ENCODE measurements at regions not wholly inside any gene's neighbourhood (a gene's known extent, or its start where the extent isn't known, plus 50 kb on each side); places are given as distances from the start of the nearest gene placed in this dataset.

DNA sequence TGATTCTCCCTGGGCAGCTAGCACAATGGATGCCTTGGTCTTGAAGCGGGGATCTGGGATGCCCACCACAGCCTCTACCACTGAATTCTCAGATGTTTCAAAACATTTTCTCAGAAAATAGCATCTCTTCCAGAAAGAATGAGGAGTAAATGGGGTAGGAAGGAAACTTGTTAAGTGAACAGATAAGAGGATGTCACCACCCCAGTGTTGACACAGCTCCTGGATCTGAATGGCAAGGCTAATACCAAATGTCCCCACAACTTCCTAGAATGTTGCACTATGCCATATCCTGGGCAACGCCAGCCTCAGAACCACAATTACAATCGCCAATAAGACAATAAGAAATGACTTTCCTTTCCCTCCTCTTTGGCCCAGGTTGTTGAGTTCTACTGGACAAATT is 177.2 kb downstream of the BCL11A start:
- Histone ChIP-seq H3K4me3 (ENCODE audit: low read length) (no peak overlapping the region), H3K27ac (ENCODE audit: low read length) (no peak overlapping the region), H3K4me1 (ENCODE audit: control insufficient read depth, insufficient read depth, low read length) (no peaks in the 10 kb centered on the region), H3K27me3 (ENCODE audit: control insufficient read depth, insufficient read depth) (no peaks in the 10 kb centered on the region), H3K9me3 (ENCODE audit: control insufficient read depth, low read length) (no peaks in the 10 kb centered on the region)
- DNase-seq (no peak), ATAC-seq (no peak)
- intact Hi-C loops (cut with DNase I), result no loop called here
- 77% methylated on average over 3 of the region's 3 CpGs for WGBS

DNA sequence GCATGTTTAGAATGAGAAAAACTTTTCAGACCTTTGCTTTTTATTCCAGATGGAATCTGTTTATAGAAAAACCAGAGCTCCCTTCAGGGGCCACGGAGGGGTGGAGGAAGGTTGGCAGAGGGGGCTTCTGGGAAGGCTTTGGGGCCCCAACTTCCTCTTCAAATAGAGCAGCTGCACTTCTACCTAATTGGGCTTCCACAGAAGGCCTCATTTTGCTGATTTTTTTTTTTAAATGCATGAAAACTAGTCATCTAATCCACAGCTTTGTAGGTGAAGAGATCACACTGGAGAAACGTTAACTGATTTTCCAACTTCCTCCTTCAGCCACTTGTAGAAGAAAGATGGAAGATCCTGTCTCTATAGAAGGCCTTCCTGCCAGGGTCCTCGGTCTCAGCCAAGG is 181.8 kb downstream of the BCL11A start:
- H3K4me3 ChIP-seq (ENCODE audit: low read length), result no peak overlapping the region
- DNase-seq (no peak), ATAC-seq (no peak)
- intact Hi-C loops (cut with DNase I), result no loop called here
- no peaks in the 10 kb centered on the region for H3K9me3 ChIP-seq (ENCODE audit: control insufficient read depth, low read length)
- H3K27me3 ChIP-seq (ENCODE audit: control insufficient read depth, insufficient read depth), result no peaks in the 10 kb centered on the region
- 76% methylated on average over 3 of the region's 3 CpGs for WGBS
- no peak overlapping the region for H3K27ac ChIP-seq (ENCODE audit: low read length)
- no peaks in the 10 kb centered on the region for H3K4me1 ChIP-seq (ENCODE audit: control insufficient read depth, insufficient read depth, low read length)

DNA sequence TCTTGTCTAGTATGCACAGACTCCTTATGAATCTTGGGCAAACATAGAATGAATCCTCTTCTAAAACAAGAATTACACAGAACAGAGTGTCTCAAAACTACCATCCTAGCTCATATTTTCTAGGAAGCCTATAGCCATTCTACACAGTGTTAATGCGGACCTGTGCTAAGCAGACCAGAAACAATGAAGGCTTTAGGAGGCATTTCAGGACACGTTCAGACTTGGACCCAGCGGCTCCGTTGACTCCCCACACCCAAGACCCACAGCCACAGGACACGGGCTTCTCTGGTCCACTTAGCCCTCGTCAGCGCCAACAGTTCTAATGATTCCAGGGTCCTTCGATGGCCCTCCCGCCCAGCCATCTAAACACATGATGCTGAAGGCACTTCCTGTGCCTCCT is 182.2 kb downstream of the BCL11A start:
- Histone ChIP-seq H3K4me3 (ENCODE audit: low read length) (no peak overlapping the region), H3K27me3 (ENCODE audit: control insufficient read depth, insufficient read depth) (no peaks in the 10 kb centered on the region), H3K9me3 (ENCODE audit: control insufficient read depth, low read length) (no peaks in the 10 kb centered on the region), H3K4me1 (ENCODE audit: control insufficient read depth, insufficient read depth, low read length) (peaks cover under 1% of the 10 kb centered on the region), H3K27ac (ENCODE audit: low read length) (no peak overlapping the region)
- DNase-seq (no peak), ATAC-seq (no peak)
- intact Hi-C loops (cut with DNase I), result no loop called here
- WGBS, result 91% methylated on average over 9 of the region's 9 CpGs

DNA sequence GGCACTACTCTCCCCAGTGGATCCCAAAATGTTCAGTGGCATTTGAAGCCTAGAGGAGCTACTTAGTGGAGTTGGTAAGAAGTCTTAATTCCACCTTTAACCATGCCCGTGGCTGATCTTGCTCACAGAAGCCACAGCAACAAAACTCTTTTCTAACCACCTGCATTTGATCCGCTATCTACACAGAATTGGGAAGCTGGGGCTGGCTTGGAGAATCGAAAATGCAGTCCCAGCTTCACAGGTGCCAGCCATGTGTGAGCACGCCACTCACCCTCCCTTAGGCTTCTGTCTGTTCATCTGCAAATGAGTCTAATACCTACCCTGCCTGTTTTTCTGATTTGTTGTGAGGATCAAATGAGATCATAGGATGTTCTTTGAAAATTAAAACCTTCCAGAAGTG is 182.6 kb downstream of the BCL11A start:
- ATAC-seq (no peak), DNase-seq (no peak)
- Histone ChIP-seq H3K27ac (ENCODE audit: low read length) (no peak overlapping the region), H3K4me3 (ENCODE audit: low read length) (no peak overlapping the region), H3K9me3 (ENCODE audit: control insufficient read depth, low read length) (no peaks in the 10 kb centered on the region), H3K27me3 (ENCODE audit: control insufficient read depth, insufficient read depth) (no peaks in the 10 kb centered on the region), H3K4me1 (ENCODE audit: control insufficient read depth, insufficient read depth, low read length) (peaks cover 4% of the 10 kb centered on the region)
- WGBS, result 86% methylated on average over 4 of the region's 4 CpGs
- intact Hi-C loops (cut with DNase I), result no loop called here

DNA sequence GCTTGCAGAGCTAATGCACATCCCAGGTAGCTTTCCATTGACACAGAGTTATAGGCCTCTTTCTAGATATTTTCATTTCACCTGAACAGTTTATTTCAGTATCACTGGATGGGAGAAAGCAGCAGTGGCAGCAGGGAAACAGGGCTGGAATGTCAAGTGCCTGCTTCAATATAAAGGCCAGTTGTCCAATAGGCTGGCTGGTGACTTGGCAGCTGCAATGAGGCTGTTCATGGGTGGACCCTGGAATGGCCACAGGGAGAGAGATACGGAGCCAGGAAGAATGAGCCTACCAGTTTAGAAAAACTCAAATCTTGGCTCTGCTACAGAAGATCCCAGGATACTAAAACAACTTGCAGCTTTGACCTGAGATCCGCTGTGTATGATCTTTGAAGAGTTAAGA is 185.0 kb downstream of the BCL11A start:
- WGBS, result 52% methylated on average over 2 of the region's 2 CpGs

DNA sequence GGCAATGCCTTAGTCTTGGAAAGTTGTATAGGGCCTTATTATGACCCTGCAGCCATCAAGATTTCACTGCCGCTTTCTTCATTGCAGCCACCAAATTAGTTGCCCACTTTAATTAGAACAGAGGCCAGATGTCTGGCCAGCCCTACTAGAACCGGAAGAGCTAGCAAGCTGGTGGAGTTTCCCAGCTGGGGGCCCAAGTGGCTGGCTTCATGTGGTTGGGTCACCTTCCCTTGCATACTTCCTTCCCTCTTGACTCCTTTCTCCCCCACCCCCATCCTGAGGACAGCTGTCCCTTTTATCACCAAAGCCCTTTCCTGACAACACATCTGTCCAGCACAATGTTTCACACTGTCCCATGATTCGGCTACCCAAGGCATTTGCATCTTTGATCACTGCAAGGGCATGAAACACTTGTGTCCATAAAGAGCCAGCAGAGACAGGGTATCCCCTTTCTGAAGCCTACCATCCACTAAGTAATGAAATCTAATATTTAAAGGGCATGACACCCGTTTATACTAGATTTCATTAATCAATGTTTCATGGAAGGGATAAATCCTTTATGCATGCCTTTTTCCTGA is 187.2 kb downstream of the BCL11A start:
- intact Hi-C loops (cut with DNase I), result no loop called here
- 42% methylated on average over 4 of the region's 4 CpGs for WGBS

More for the DNA sequence above, 185.0 kb downstream of the BCL11A start:
- ATAC-seq (no peak), DNase-seq (no peak)
- no peak overlapping the region for H3K4me3 ChIP-seq (ENCODE audit: low read length)
- H3K27me3 ChIP-seq (ENCODE audit: control insufficient read depth, insufficient read depth), result no peaks in the 10 kb centered on the region
- H3K9me3 ChIP-seq (ENCODE audit: control insufficient read depth, low read length), result no peaks in the 10 kb centered on the region
- intact Hi-C loops (cut with DNase I), result no loop called here
- peaks cover 4% of the 10 kb centered on the region for H3K4me1 ChIP-seq (ENCODE audit: control insufficient read depth, insufficient read depth, low read length)
- H3K27ac ChIP-seq (ENCODE audit: low read length), result peak overlapping the region; percentile 7

DNA sequence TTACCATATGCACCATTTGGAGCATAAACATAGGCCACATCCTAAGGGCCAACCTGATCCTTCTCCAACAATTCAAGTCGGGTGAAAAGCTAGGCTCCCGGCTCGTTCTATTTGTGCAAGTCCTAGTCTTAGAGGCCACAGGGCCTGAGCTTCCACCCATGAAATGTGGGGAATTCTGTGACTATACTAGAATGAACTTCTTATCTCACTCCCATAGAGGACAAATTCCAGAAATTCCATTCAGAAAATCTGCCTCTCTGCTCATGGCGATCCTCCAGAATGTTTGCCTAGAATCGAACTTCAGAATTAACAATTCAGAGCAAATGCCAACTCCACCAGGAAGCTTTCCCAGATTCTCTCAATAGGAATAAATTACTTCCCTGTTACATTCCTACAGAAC is 187.9 kb downstream of the BCL11A start:
- Histone ChIP-seq H3K4me1 (ENCODE audit: control insufficient read depth, insufficient read depth, low read length) (peaks cover 4% of the 10 kb centered on the region), H3K27ac (ENCODE audit: low read length) (no peak overlapping the region), H3K9me3 (ENCODE audit: control insufficient read depth, low read length) (no peaks in the 10 kb centered on the region), H3K4me3 (ENCODE audit: low read length) (no peak overlapping the region), H3K27me3 (ENCODE audit: control insufficient read depth, insufficient read depth) (no peaks in the 10 kb centered on the region)
- DNase-seq, result no peak
- ATAC-seq, result no peak
- WGBS, result 46% methylated on average over 5 of the region's 5 CpGs
- intact Hi-C loops (cut with DNase I), result no loop called here

More for the DNA sequence above, 187.2 kb downstream of the BCL11A start:
- ATAC-seq (no peak), DNase-seq (no peak)
- Histone ChIP-seq H3K4me3 (ENCODE audit: low read length) (no peak overlapping the region), H3K27me3 (ENCODE audit: control insufficient read depth, insufficient read depth) (no peaks in the 10 kb centered on the region), H3K4me1 (ENCODE audit: control insufficient read depth, insufficient read depth, low read length) (peaks cover 4% of the 10 kb centered on the region), H3K27ac (ENCODE audit: low read length) (no peak overlapping the region), H3K9me3 (ENCODE audit: control insufficient read depth, low read length) (no peaks in the 10 kb centered on the region)

DNA sequence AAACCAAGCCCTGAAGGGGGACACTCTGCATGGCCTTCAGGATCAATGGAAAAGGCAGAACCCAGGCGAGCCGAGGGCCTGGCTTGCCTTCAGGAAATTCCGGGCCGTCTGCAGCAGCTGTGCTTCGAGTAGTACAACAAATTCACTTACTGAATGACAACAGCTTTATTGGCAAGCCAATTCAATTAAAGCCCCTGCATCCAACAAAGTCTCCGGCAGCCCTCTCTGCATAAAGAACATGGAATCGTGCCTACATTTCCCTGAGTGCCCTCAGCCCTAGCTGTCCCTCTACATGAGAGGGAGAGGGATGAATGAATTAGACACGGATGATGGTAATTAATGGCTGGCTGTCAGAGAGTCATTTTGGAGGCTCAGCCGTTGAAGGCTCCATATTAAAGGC is 189.0 kb downstream of the BCL11A start:
- peaks cover 4% of the 10 kb centered on the region for H3K4me1 ChIP-seq (ENCODE audit: control insufficient read depth, insufficient read depth, low read length)
- DNase-seq, result no peak
- H3K27ac ChIP-seq (ENCODE audit: low read length), result no peak overlapping the region
- intact Hi-C loops (cut with DNase I), result no loop called here
- ATAC-seq, result no peak
- no peaks in the 10 kb centered on the region for H3K9me3 ChIP-seq (ENCODE audit: control insufficient read depth, low read length)
- no peak overlapping the region for H3K4me3 ChIP-seq (ENCODE audit: low read length)
- H3K27me3 ChIP-seq (ENCODE audit: control insufficient read depth, insufficient read depth), result no peaks in the 10 kb centered on the region
- WGBS, result 58% methylated on average over 9 of the region's 9 CpGs

DNA sequence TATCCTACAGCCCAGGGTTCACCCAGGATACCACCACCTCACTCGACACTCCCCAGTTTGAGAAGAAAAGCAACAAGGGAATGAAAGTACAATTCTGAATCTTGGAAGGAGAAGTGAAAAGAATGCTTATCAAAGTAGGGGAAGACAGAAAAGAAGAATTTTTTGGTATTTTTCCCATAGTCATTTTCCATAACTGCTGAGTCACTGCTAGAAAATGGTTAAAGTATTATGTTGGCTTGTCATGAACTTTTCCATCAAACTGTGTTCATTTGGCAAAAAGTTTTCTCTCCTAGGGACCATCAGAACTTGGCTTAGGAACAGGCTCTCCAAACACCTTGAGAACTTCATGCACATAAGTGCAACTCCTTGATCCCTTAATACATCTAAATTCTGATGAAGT is 192.0 kb downstream of the BCL11A start:
- Histone ChIP-seq H3K9me3 (ENCODE audit: control insufficient read depth, low read length) (no peaks in the 10 kb centered on the region), H3K4me1 (ENCODE audit: control insufficient read depth, insufficient read depth, low read length) (peaks cover 4% of the 10 kb centered on the region), H3K27me3 (ENCODE audit: control insufficient read depth, insufficient read depth) (peaks cover 2% of the 10 kb centered on the region), H3K4me3 (ENCODE audit: low read length) (no peak overlapping the region), H3K27ac (ENCODE audit: low read length) (no peak overlapping the region)
- DNase-seq, result no peak
- intact Hi-C loops (cut with DNase I), result no loop called here
- WGBS, result 84% methylated on average over 1 of the region's 1 CpG
- no peak for ATAC-seq

DNA sequence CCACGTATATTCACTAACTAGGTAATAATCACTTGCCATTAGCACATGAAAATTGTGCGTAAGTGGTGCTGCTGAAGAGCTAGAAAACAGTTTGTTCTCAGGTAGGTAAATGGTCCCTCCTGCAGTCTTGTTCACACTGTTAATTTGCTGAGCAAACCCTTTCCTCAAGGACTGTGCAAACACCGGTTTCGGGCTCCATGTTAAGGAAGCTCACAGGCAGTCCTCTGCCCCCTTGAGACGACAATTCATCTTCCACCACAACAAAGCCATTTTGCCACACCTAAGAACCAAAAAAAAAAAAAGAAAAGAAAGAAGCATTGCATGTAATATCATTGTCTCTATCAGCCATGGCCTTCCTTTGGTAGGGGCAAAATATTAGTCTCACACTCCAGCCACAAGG is 193.9 kb downstream of the BCL11A start:
- Histone ChIP-seq H3K4me1 (ENCODE audit: control insufficient read depth, insufficient read depth, low read length) (no peaks in the 10 kb centered on the region), H3K9me3 (ENCODE audit: control insufficient read depth, low read length) (no peaks in the 10 kb centered on the region), H3K27ac (ENCODE audit: low read length) (no peak overlapping the region), H3K4me3 (ENCODE audit: low read length) (no peak overlapping the region), H3K27me3 (ENCODE audit: control insufficient read depth, insufficient read depth) (peaks cover 2% of the 10 kb centered on the region)
- DNase-seq, result no peak
- intact Hi-C loops (cut with DNase I), result no loop called here
- ATAC-seq, result no peak
- WGBS, result 61% methylated on average over 5 of the region's 5 CpGs

DNA sequence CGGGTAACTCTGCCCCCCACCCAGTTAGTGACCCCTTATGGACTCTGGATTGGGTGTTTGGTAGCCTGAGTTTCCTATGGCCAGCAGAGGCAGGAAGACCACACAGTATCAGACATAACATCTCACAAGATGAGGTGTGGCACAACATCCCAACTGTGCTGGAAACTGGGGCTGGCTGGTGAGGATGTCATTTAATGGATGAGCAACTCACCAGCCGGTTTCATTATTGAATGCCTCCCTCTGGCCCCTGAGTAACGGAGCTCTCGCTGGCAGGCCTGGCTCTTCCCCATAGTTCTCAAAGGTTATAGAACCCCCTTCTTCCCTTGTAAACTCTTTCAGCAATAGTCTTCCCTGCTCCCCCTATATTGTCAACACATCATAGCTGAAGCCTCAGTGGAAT is 195.0 kb downstream of the BCL11A start:
- 81% methylated on average over 4 of the region's 4 CpGs for WGBS
- Histone ChIP-seq H3K4me1 (ENCODE audit: control insufficient read depth, insufficient read depth, low read length) (no peaks in the 10 kb centered on the region), H3K9me3 (ENCODE audit: control insufficient read depth, low read length) (no peaks in the 10 kb centered on the region), H3K27ac (ENCODE audit: low read length) (no peak overlapping the region), H3K4me3 (ENCODE audit: low read length) (no peak overlapping the region), H3K27me3 (ENCODE audit: control insufficient read depth, insufficient read depth) (peaks cover 2% of the 10 kb centered on the region)
- ATAC-seq, result no peak
- intact Hi-C loops (cut with DNase I), result no loop called here
- DNase-seq, result no peak

DNA sequence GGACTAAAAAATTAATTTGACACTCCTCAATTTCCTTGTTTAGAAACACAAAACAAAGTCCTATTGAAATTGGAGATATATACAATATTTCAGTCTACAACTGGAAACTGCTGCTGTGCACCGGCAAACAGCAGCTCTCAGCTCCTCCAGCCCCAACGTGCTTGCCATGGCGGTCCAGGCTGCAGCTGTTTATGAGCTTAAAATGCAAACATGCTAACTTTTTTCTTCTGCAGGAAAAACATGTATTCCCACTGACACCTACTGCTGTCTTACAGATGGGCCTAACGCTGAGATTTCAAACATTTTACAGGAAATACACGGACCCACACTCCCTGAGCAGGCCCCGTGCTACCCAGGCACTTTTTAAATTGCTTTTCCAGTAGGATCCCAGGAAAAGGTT is 195.5 kb downstream of the BCL11A start:
- ATAC-seq, result no peak
- intact Hi-C loops (cut with DNase I), result no loop called here
- no peak overlapping the region for H3K4me3 ChIP-seq (ENCODE audit: low read length)
- WGBS, result 79% methylated on average over 6 of the region's 6 CpGs
- no peaks in the 10 kb centered on the region for H3K9me3 ChIP-seq (ENCODE audit: control insufficient read depth, low read length)
- no peak for DNase-seq
- H3K27me3 ChIP-seq (ENCODE audit: control insufficient read depth, insufficient read depth), result peaks cover 2% of the 10 kb centered on the region
- no peak overlapping the region for H3K27ac ChIP-seq (ENCODE audit: low read length)
- no peaks in the 10 kb centered on the region for H3K4me1 ChIP-seq (ENCODE audit: control insufficient read depth, insufficient read depth, low read length)
